Adrenal gland (tissue), 9 donors: ENCODE measurements at regions not wholly inside any gene's neighbourhood (a gene's known extent, or its start where the extent isn't known, plus 50 kb on each side); places are given as distances from the start of the nearest gene placed in this dataset.

Experiments
- DNase-seq, 7 donors: peaks; one replicate each; pipeline ENCODE4 v3.0.0-alpha.2; 2019 to 2020
- H3K27ac ChIP-seq, 5 donors: fragments of 200-600 bp; sonication (generic) in 4 of 5; 1 replicate in 3 of 5; 2 replicates in 2 of 5; pipeline versions ENCODE4 v1.5.1 to v1.8.0; 2016 to 2020; ENCODE audit warnings: mild to moderate bottlenecking in 1 of 5
- H3K27me3 ChIP-seq: fragments of 200-600 bp; 2 replicates; pipeline ENCODE4 v1.8.0; 2021
- H3K36me3 ChIP-seq, 2 donors: fragments of 200-600 bp; replicated peaks in 1 of 2; 1 replicate in 1 of 2; 2 replicates in 1 of 2; pipeline versions ENCODE4 v1.5.1 to v1.8.0; 2018 to 2022
- H3K4me1 ChIP-seq, 2 donors: fragments of 200-600 bp; replicated peaks in 1 of 2; 1 replicate in 1 of 2; 2 replicates in 1 of 2; pipeline versions ENCODE4 v1.5.1 to v1.8.0; 2018 to 2021
- H3K4me3 ChIP-seq, 4 donors: fragments of 200-600 bp; sonication (generic) in 3 of 4; one replicate each; pipeline ENCODE4 v1.5.1; 2016 to 2018
- H3K9me3 ChIP-seq, 3 donors: fragments of 200-600 bp; sonication (generic) in 1 of 3; replicated peaks in 1 of 3; 1 replicate in 2 of 3; 2 replicates in 1 of 3; pipeline versions ENCODE4 v1.5.1 to v1.8.0; 2016 to 2021
- POLR2A ChIP-seq, 2 donors: fragments of 450-650 bp; IDR thresholded peaks; one replicate each; pipeline ENCODE4 v1.6.1; 2017; ENCODE audit warnings: antibody characterized with exemption in 2 of 2, mild to moderate bottlenecking in 2 of 2, moderate library complexity in 1 of 2
- WGBS, 4 donors: extraction: QIAGEN DNeasy Blood & Tissue Kit in 2 of 4; methylation state at CpG; one replicate each; pipeline versions ENCODE4 v1.1.5 to v1.1.7; 2013 to 2017; 5-methylcytosine and 5-hydroxymethylcytosine counted together
- intact Hi-C, 2 donors: fragments of 100-400 bp; cut with DNase I; formaldehyde crosslinking; loops; one replicate each; pipeline versions ENCODE4 v1.14.1 to v1.15.0; 2022 to 2023
- TF ChIP-seq, protein P1 (sequence below), 6 experiments: fragments of 450-650 bp in 4 of 6; fragments of 200-600 bp in 2 of 6; sonication (generic) in 1 of 6; IDR thresholded peaks; 1 replicate in 5 of 6; 2 replicates in 1 of 6; pipeline versions ENCODE4 v1.5.1 to v1.8.0; 2016 to 2021; ENCODE audit warnings: antibody characterized with exemption in 6 of 6, mild to moderate bottlenecking in 2 of 6, moderate library complexity in 1 of 6
- donor health status: healthy with polysubstance abuse.
- donor health status: Bipolar disorder and iron deficiency.
- donor health status: DM: yes; HTN: yes; CAD: no.
- donor health status: DM: no; HTN: no; CAD: no.
- donor health status: DM: no; HTN: no; CAD: no.

DNA sequence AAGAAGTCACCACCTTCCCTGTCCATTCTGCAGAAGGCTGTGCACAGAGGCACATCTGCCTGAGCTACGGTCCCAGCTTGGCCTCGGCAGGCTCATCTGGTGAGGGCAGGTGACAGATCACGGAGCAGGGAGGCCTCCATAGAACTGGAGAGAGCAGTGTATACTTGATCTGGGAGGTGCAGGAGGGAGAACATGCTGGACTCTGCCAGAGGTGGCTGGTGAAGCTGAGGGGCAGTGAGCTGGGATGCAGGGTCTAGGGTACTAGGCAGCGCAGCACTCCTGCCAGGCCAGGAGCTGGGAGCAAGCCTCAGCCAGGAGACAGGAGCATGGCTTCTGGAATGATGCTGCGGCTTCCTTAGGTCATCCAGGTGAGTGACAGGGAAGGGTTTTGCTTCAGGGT is 553.0 kb downstream of the TCERG1L start:
- no peaks in the 10 kb centered on the region for H3K36me3 ChIP-seq
- no peaks in the 10 kb centered on the region for H3K9me3 ChIP-seq
- H3K27ac ChIP-seq = no peak overlapping the region
- TF ChIP-seq, protein P1, sequence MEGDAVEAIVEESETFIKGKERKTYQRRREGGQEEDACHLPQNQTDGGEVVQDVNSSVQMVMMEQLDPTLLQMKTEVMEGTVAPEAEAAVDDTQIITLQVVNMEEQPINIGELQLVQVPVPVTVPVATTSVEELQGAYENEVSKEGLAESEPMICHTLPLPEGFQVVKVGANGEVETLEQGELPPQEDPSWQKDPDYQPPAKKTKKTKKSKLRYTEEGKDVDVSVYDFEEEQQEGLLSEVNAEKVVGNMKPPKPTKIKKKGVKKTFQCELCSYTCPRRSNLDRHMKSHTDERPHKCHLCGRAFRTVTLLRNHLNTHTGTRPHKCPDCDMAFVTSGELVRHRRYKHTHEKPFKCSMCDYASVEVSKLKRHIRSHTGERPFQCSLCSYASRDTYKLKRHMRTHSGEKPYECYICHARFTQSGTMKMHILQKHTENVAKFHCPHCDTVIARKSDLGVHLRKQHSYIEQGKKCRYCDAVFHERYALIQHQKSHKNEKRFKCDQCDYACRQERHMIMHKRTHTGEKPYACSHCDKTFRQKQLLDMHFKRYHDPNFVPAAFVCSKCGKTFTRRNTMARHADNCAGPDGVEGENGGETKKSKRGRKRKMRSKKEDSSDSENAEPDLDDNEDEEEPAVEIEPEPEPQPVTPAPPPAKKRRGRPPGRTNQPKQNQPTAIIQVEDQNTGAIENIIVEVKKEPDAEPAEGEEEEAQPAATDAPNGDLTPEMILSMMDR (IDR thresholded peaks at IDR 0.05) = no peak
- TF ChIP-seq POLR2A (IDR thresholded peaks at IDR 0.05) = no peak
- H3K4me3 ChIP-seq = no peak overlapping the region
- intact Hi-C loops = no loop called here
- H3K27me3 ChIP-seq = no peaks in the 10 kb centered on the region
- DNase-seq = no peak
- H3K4me1 ChIP-seq = no peaks in the 10 kb centered on the region
- WGBS, 4 donors = 75 to 90% (median 82%) methylated on average over 2 to 5 of the region's 5 CpGs

DNA sequence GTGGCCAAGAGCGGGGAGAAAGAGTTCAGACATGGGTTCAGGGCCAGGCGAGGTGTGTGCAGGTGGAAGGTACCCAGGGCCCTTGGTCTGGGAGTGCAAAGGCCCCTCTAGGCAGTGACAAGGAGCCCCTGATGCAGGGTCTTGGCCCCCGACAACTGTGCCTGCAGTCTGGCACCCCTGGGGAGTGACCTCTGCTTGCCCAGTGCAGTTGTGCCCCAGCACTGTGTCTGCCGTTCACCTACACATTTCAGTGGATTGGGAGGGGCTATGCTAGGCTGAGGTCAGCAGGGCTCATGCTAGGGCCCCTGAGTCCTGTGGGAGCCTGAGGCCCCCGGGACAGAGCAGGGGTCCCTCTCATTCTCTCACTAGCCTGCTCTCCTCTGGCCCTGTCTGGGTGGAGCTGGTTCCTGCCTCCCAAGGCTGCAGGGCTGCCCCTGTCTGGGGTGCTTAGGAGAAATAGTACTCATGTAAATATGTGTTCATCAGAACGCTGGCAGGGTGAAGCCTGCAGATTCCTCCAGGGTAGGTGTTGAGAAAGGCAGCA is 550.4 kb downstream of the TCERG1L start:
- Histone ChIP-seq H3K4me3 (no peak overlapping the region), H3K4me1 (no peaks in the 10 kb centered on the region), H3K27me3 (no peaks in the 10 kb centered on the region), H3K9me3 (no peaks in the 10 kb centered on the region), H3K27ac (no peak overlapping the region), H3K36me3 (no peaks in the 10 kb centered on the region)
- WGBS, 4 donors = 66 to 77% (median 70%) methylated on average over 4 to 6 of the region's 6 CpGs
- TF ChIP-seq, protein P1 (IDR thresholded peaks at IDR 0.05) = no peak
- TF ChIP-seq POLR2A (IDR thresholded peaks at IDR 0.05) = no peak
- no peak for DNase-seq
- intact Hi-C loops = no loop called here

DNA sequence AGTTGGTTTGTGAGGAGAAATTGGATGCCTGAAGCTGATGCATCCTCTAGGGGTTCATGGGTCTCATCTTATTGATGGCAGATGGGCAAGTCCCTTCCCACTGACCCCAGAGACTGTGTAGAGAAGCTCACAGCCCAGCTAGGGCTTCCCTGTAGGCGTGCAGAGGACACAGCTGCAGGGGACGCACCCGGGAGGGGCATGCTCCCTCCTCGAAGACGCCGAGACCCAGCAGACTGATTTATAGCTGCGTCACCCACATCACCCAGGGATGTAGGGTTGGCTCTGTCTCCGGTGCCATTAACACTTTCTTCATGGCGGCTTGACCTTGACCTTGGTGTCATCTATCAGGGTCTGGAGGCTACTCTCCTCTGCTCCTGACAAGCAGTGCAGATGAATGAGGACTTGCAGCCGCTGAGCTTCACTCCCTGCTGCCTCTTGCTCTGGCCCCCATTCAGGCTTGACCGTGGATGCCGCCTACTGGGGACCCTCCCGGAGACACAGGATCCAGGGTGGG is 549.7 kb downstream of the TCERG1L start:
- no peak for TF ChIP-seq POLR2A (IDR thresholded peaks at IDR 0.05)
- TF ChIP-seq, protein P1 (IDR thresholded peaks at IDR 0.05) = no peak
- no peak for DNase-seq
- H3K4me1 ChIP-seq = no peaks in the 10 kb centered on the region
- H3K27ac ChIP-seq = no peak overlapping the region
- no peaks in the 10 kb centered on the region for H3K36me3 ChIP-seq
- H3K4me3 ChIP-seq = no peak overlapping the region
- H3K9me3 ChIP-seq = no peaks in the 10 kb centered on the region
- H3K27me3 ChIP-seq = no peaks in the 10 kb centered on the region
- 28 to 44% (median 35%) methylated on average over 5 to 13 of the region's 13 CpGs for WGBS, 4 donors
- intact Hi-C loops = no loop called here

DNA sequence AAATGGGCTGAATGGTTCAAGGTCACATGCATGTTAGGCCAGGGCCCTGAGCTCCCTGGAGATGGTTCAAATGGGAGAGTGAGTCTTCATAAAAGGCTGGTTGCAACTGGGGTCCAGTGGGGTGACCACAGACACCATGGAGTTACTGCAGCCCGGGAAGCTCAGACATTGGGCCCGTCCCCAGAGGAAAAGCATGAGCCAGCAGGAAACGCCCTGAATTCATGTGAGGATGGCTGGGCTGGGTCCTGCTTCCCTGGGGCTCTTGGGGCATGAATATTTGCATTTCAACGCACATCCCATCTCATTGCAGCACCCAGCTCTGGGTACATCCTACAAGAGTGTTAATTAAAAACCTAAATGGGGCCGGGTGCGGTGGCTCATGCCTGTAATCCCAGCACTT is 549.0 kb downstream of the TCERG1L start:
- TF ChIP-seq POLR2A (IDR thresholded peaks at IDR 0.05) = no peak
- TF ChIP-seq, protein P1 (IDR thresholded peaks at IDR 0.05) = no peak
- 62 to 83% (median 76%) methylated on average over 5 to 6 of the region's 6 CpGs for WGBS, 4 donors
- no peak for DNase-seq
- H3K27ac ChIP-seq = no peak overlapping the region
- H3K4me3 ChIP-seq = no peak overlapping the region
- H3K36me3 ChIP-seq = no peaks in the 10 kb centered on the region
- H3K4me1 ChIP-seq = no peaks in the 10 kb centered on the region
- no peaks in the 10 kb centered on the region for H3K9me3 ChIP-seq
- H3K27me3 ChIP-seq = no peaks in the 10 kb centered on the region
- intact Hi-C loops = no loop called here
